ENCODE measurements at regions not wholly inside any gene's neighbourhood (a gene's known extent, or its start where the extent isn't known, plus 50 kb on each side); places are given as distances from the start of the nearest gene placed in this dataset.

DNA sequence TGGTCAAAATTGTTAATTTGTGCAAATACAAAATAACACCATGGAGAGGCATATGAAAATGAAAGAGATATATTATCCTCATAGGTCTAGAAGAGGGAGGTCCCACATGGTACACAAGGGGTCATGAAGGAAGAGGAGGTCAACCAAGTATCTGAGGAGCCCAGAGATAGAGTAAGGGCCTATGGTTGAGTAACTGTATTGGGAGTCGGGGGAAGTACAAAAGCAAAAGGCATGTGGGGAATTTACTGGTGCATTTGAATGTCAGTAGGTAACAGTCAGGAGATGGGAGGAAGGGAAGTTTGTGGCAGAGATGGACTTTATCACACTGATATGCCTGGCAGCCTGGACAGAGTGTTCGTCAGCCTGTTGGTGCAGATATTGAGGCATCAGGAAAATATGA, 1113.7 kb downstream of the OTOL1 start:
- Histone ChIP-seq H3K9me3 (ENCODE audit: insufficient read depth, low read depth, low read length) (no peaks in the 10 kb centered on the region), H3K27me3 (ENCODE audit: insufficient read depth, low read length, poor library complexity, severe bottlenecking) (no peaks in the 10 kb centered on the region), H3K4me3 (ENCODE audit: low read length, poor library complexity, severe bottlenecking) (no peak overlapping the region), H3F3A (ENCODE audit: low read depth) (no peaks in the 10 kb centered on the region), H3K9ac (ENCODE audit: low read depth, low read length, poor library complexity, severe bottlenecking) (no peak overlapping the region), H3K9me2 (replicated peaks; ENCODE audit: low read depth, low read length) (no peaks in the 10 kb centered on the region), H3K4me2 (ENCODE audit: low read depth, low read length, poor library complexity, severe bottlenecking) (no peak overlapping the region), H3K79me2 (ENCODE audit: insufficient read depth, low read length) (no peaks in the 10 kb centered on the region), H3K36me3 (ENCODE audit: insufficient read depth, low read length) (no peaks in the 10 kb centered on the region), H4K20me1 (ENCODE audit: insufficient read depth, low read length, poor library complexity, severe bottlenecking) (no peaks in the 10 kb centered on the region), H2AFZ (ENCODE audit: low read length) (no peak overlapping the region), H3K4me1 (ENCODE audit: insufficient read depth, low read length, poor library complexity, severe bottlenecking) (no peaks in the 10 kb centered on the region)
- TF ChIP-seq, protein P1, sequence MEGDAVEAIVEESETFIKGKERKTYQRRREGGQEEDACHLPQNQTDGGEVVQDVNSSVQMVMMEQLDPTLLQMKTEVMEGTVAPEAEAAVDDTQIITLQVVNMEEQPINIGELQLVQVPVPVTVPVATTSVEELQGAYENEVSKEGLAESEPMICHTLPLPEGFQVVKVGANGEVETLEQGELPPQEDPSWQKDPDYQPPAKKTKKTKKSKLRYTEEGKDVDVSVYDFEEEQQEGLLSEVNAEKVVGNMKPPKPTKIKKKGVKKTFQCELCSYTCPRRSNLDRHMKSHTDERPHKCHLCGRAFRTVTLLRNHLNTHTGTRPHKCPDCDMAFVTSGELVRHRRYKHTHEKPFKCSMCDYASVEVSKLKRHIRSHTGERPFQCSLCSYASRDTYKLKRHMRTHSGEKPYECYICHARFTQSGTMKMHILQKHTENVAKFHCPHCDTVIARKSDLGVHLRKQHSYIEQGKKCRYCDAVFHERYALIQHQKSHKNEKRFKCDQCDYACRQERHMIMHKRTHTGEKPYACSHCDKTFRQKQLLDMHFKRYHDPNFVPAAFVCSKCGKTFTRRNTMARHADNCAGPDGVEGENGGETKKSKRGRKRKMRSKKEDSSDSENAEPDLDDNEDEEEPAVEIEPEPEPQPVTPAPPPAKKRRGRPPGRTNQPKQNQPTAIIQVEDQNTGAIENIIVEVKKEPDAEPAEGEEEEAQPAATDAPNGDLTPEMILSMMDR (conservative IDR thresholded peaks at IDR 0.05; ENCODE audit: low read length) = no peak
- TF ChIP-seq EZH2phosphoT487 (IDR thresholded peaks at IDR 0.05; ENCODE audit: borderline replicate concordance) = no peak

DNA sequence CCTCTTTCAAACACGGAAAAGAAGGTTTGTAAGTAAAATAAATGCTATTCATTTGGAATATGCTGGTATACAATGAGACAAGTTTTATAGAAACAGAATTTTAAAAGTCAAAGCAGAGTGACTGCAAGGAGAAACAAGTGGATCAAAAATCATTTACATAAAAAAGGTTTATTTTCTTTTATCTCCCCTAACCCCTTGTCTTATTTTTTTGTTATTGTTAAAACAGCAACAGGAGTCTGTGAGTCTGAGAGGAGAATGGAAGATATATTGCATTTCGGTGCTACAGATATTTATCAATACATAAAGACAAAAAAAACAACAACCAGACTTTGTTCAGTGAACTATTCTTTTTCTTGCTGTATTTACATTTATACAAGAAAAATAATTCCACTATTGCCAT, 1116.4 kb downstream of the OTOL1 start:
- no peaks in the 10 kb centered on the region for H3K4me1 ChIP-seq (ENCODE audit: insufficient read depth, low read length, poor library complexity, severe bottlenecking)
- H3K4me3 ChIP-seq (ENCODE audit: low read length, poor library complexity, severe bottlenecking) = no peak overlapping the region
- H3K36me3 ChIP-seq (ENCODE audit: insufficient read depth, low read length) = no peaks in the 10 kb centered on the region
- no peaks in the 10 kb centered on the region for H4K20me1 ChIP-seq (ENCODE audit: insufficient read depth, low read length, poor library complexity, severe bottlenecking)
- H3K9me3 ChIP-seq (ENCODE audit: insufficient read depth, low read depth, low read length) = no peaks in the 10 kb centered on the region
- no peaks in the 10 kb centered on the region for H3F3A ChIP-seq (ENCODE audit: low read depth)
- H2AFZ ChIP-seq (ENCODE audit: low read length) = no peak overlapping the region
- no peak overlapping the region for H3K4me2 ChIP-seq (ENCODE audit: low read depth, low read length, poor library complexity, severe bottlenecking)
- H3K27me3 ChIP-seq (ENCODE audit: insufficient read depth, low read length, poor library complexity, severe bottlenecking) = no peaks in the 10 kb centered on the region
- no peak for TF ChIP-seq EZH2phosphoT487 (IDR thresholded peaks at IDR 0.05; ENCODE audit: borderline replicate concordance)
- TF ChIP-seq, protein P1 (conservative IDR thresholded peaks at IDR 0.05; ENCODE audit: low read length) = no peak
- H3K79me2 ChIP-seq (ENCODE audit: insufficient read depth, low read length) = no peaks in the 10 kb centered on the region
- no peak overlapping the region for H3K9ac ChIP-seq (ENCODE audit: low read depth, low read length, poor library complexity, severe bottlenecking)
- H3K9me2 ChIP-seq (replicated peaks; ENCODE audit: low read depth, low read length) = no peaks in the 10 kb centered on the region

DNA sequence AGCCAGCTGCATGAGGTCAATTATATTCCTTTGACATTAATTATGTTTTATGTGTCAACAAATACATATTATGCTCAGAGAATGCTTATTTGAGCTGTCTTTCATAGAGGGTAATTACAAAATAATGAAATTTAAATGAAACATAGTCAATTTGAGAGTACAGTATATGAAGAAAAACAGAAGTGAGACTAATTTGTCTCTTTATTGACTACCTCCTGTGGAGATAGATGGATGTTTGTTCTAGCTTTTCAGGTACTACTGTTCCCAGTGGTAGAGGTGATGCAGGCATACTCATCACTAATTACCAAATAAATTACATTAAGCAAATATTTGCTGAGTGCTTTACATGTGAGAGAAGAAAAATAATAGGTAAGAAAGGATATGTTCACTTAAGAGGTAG, 1129.6 kb downstream of the OTOL1 start:
- Histone ChIP-seq H3F3A (ENCODE audit: low read depth) (no peaks in the 10 kb centered on the region), H3K9me3 (ENCODE audit: insufficient read depth, low read depth, low read length) (peaks cover 4% of the 10 kb centered on the region; the same call in 1 of the 2 replicates), H3K9me2 (replicated peaks; ENCODE audit: low read depth, low read length) (no peaks in the 10 kb centered on the region), H3K9ac (ENCODE audit: low read depth, low read length, poor library complexity, severe bottlenecking) (no peak overlapping the region), H3K4me1 (ENCODE audit: insufficient read depth, low read length, poor library complexity, severe bottlenecking) (no peaks in the 10 kb centered on the region), H4K20me1 (ENCODE audit: insufficient read depth, low read length, poor library complexity, severe bottlenecking) (no peaks in the 10 kb centered on the region), H3K4me3 (ENCODE audit: low read length, poor library complexity, severe bottlenecking) (no peak overlapping the region), H3K36me3 (ENCODE audit: insufficient read depth, low read length) (no peaks in the 10 kb centered on the region), H2AFZ (ENCODE audit: low read length) (no peak overlapping the region), H3K79me2 (ENCODE audit: insufficient read depth, low read length) (no peaks in the 10 kb centered on the region), H3K27me3 (ENCODE audit: insufficient read depth, low read length, poor library complexity, severe bottlenecking) (no peaks in the 10 kb centered on the region), H3K4me2 (ENCODE audit: low read depth, low read length, poor library complexity, severe bottlenecking) (no peak overlapping the region)
- TF ChIP-seq EZH2phosphoT487 (IDR thresholded peaks at IDR 0.05; ENCODE audit: borderline replicate concordance) = no peak
- TF ChIP-seq, protein P1 (conservative IDR thresholded peaks at IDR 0.05; ENCODE audit: low read length) = no peak

Data from Loucy (cell line).